Keratinocyte (primary cell): ENCODE measurements at regions not wholly inside any gene's neighbourhood (a gene's known extent, or its start where the extent isn't known, plus 50 kb on each side); places are given as distances from the start of the nearest gene placed in this dataset.

Experiments used
- DNase-seq: peaks from one replicate; pipeline ENCODE4 v3.0.0-alpha.2; 2011; ENCODE audit warnings: low read depth, missing footprints, low spot score
- FAIRE-seq: peaks from 2 replicates; lab custom pipeline; 2011; peaks lifted over from hg19 to GRCh38; lab: Jason Lieb, UNC
- H2AFZ ChIP-seq: 2 replicates; pipeline ENCODE4 v1.6.0; 2012; ENCODE audit warnings: low read length, control low read depth, inconsistent platforms; ENCODE audit not compliant: control insufficient read depth
- H3K27ac ChIP-seq: 2 replicates; pipeline ENCODE4 v1.5.1; 2011; ENCODE audit warnings: low read length; ENCODE audit not compliant: control insufficient read depth, insufficient read depth
- H3K27me3 ChIP-seq: 3 replicates; pipeline ENCODE4 v1.6.0; 2011; ENCODE audit warnings: low read length; ENCODE audit not compliant: control insufficient read depth, insufficient read depth; ENCODE audit errors: extremely low read depth
- H3K36me3 ChIP-seq, 2 experiments: 2 replicates in 1 of 2; 3 replicates in 1 of 2; pipeline ENCODE4 v1.5.1; 2011; ENCODE audit warnings: low read length in 2 of 2, mild to moderate bottlenecking in 1 of 2; ENCODE audit not compliant: control insufficient read depth in 2 of 2, insufficient read depth in 2 of 2; ENCODE audit errors: extremely low read depth in 1 of 2
- H3K4me1 ChIP-seq: 3 replicates; pipeline ENCODE4 v1.5.1; 2011; ENCODE audit warnings: low read length; ENCODE audit not compliant: control insufficient read depth, insufficient read depth; ENCODE audit errors: extremely low read depth
- H3K4me2 ChIP-seq: 3 replicates; pipeline ENCODE4 v1.6.0; 2011; ENCODE audit warnings: low read depth, low read length; ENCODE audit not compliant: control insufficient read depth, insufficient read depth; ENCODE audit errors: extremely low read depth
- H3K4me3 ChIP-seq, 3 experiments: fragments of 200-600 bp in 1 of 3; sonication (generic) in 1 of 3; 2 replicates in 2 of 3; 3 replicates in 1 of 3; pipeline ENCODE4 v1.5.1; 2011 to 2016; ENCODE audit warnings: low read length in 3 of 3, mild to moderate bottlenecking in 3 of 3, control low read depth in 2 of 3, inconsistent platforms in 1 of 3, low read depth in 1 of 3, mixed read lengths in 1 of 3, mixed run types in 1 of 3, moderate library complexity in 1 of 3; ENCODE audit not compliant: control insufficient read depth in 2 of 3, insufficient read depth in 2 of 3; ENCODE audit errors: extremely low read depth in 1 of 3
- H3K79me2 ChIP-seq: 2 replicates; pipeline ENCODE4 v1.6.0; 2012; ENCODE audit warnings: low read length; ENCODE audit not compliant: control insufficient read depth, insufficient read depth
- H3K9ac ChIP-seq: 3 replicates; pipeline ENCODE4 v1.6.0; 2011; ENCODE audit warnings: low read length; ENCODE audit not compliant: control insufficient read depth, insufficient read depth; ENCODE audit errors: extremely low read depth
- H3K9me1 ChIP-seq: 3 replicates; pipeline ENCODE4 v1.6.0; 2011; ENCODE audit warnings: low read length; ENCODE audit not compliant: control insufficient read depth, insufficient read depth; ENCODE audit errors: extremely low read depth
- H3K9me3 ChIP-seq: 2 replicates; pipeline ENCODE4 v1.5.1; 2012; ENCODE audit warnings: low read depth, low read length; ENCODE audit not compliant: control insufficient read depth
- H4K20me1 ChIP-seq: 3 replicates; pipeline ENCODE4 v1.6.0; 2011; ENCODE audit warnings: low read length; ENCODE audit not compliant: control insufficient read depth, insufficient read depth; ENCODE audit errors: extremely low read depth
- CTCF ChIP-seq, 3 experiments: IDR thresholded peaks in 1 of 3; conservative IDR thresholded peaks in 1 of 3; optimal IDR thresholded peaks in 1 of 3; 2 replicates in 2 of 3; 3 replicates in 1 of 3; pipeline versions ENCODE3 to v1.5.1; 2011; ENCODE audit warnings: low read length in 3 of 3, mild to moderate bottlenecking in 3 of 3, moderate library complexity in 2 of 3, control low read depth in 1 of 3, inconsistent platforms in 1 of 3; ENCODE audit not compliant: insufficient read depth in 2 of 3; ENCODE audit errors: extremely low read depth in 1 of 3
- EZH2 ChIP-seq: IDR thresholded peaks from one replicate; pipeline ENCODE4 v1.6.1; 2012; ENCODE audit warnings: inconsistent platforms, mild to moderate bottlenecking, low read length, moderate library complexity
- dilution Hi-C: fragments of 300-500 bp; cut with MboI; formaldehyde crosslinking; loops from one replicate; pipeline ENCODE4 v1.7.0; 2020; ENCODE audit warnings: low sequenced_read_pairs; ENCODE audit not compliant: extremely low pct_ligation_motif_present

DNA sequence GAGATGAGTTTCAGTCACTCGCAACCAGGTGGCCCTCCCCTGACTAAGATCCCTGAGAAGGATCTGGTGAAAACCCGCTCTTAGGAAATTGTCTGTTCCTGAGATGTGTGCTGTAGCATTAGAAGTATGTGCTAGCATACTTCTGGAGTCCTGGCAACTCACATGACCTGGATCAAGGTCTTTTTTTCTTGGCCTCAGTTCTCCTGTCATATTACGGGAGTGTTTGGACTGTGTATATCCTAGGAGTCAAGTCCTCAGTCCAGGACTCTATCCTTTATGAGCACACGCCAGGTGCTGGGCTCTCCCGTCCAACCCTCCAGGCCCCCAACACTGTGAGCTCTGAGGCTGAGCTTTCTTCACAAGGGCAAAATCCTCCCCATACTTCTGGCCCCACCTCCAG is 156.4 kb downstream of the UQCRFS1 start:
- TF ChIP-seq EZH2: no peak
- TF ChIP-seq CTCF (optimal IDR thresholded peaks at IDR 0.05 in 1 of 3, IDR thresholded peaks at IDR 0.05 in 1 of 3, conservative IDR thresholded peaks at IDR 0.05 in 1 of 3; ENCODE audit: extremely low read depth in 1 of 3, insufficient read depth in 2 of 3, low read length in 3 of 3): no peak
- DNase-seq: no peak
- no peak for FAIRE-seq
- no peak overlapping the region for H3K4me3 ChIP-seq
- no peak overlapping the region for H3K9ac ChIP-seq
- dilution Hi-C loops: no loop called here
- peaks cover 9% of the 10 kb centered on the region for H3K9me3 ChIP-seq
- no peaks in the 10 kb centered on the region for H3K79me2 ChIP-seq
- H3K4me2 ChIP-seq: no peak overlapping the region
- H3K27ac ChIP-seq: no peak overlapping the region
- H3K4me1 ChIP-seq: no peaks in the 10 kb centered on the region
- no peak overlapping the region for H2AFZ ChIP-seq
- no peaks in the 10 kb centered on the region for H3K9me1 ChIP-seq
- no peaks in the 10 kb centered on the region for H4K20me1 ChIP-seq
- no peaks in the 10 kb centered on the region for H3K36me3 ChIP-seq
- H3K27me3 ChIP-seq: no peaks in the 10 kb centered on the region

DNA sequence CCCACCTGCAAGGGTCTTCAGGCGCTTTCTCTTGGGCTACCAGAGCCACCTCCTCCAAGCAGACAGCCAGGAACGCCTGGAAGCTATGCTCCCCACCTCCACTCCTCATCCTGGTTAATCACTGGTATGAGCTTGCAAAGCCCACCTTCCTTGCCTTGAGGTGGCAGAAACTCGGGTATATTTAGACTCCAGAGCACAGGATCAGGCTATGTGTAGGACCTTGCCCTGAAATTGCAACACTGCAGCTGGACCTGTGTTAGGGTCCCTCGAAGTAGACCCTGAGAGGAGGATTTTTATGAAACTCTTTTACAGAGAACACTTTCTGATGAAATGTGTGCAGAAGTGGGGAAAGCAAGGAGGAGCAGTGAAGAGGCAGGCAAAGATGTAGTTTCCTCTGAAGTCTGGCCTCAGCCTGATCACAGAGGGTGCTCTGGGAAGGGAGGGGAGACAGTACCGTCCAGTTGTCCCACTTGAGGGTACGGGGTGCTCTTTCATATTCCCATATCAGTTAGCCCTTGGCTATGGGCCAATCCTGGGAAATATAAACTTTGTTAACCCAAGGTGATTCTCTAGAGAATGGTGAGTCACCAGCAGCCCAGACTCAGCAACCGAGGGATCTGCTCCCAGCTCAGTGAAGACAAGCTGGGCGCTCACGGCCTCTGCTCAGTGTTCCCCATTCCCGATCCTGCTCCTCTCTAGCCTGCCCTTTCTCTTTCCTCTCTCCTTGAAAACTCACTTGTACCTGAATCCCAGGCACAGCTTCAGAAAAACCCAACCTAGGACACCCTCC is 157.9 kb downstream of the UQCRFS1 start:
- Histone ChIP-seq H4K20me1 (no peaks in the 10 kb centered on the region), H3K27me3 (no peaks in the 10 kb centered on the region), H3K4me2 (no peak overlapping the region), H3K4me3 (no peak overlapping the region), H3K9ac (no peak overlapping the region), H3K9me1 (no peaks in the 10 kb centered on the region), H2AFZ (no peak overlapping the region), H3K79me2 (no peaks in the 10 kb centered on the region), H3K9me3 (peaks cover 10% of the 10 kb centered on the region), H3K36me3 (no peaks in the 10 kb centered on the region), H3K27ac (no peak overlapping the region), H3K4me1 (no peaks in the 10 kb centered on the region)
- DNase-seq (no peak), FAIRE-seq (no peak)
- dilution Hi-C loops: no loop called here
- TF ChIP-seq CTCF (optimal IDR thresholded peaks at IDR 0.05 in 1 of 3, IDR thresholded peaks at IDR 0.05 in 1 of 3, conservative IDR thresholded peaks at IDR 0.05 in 1 of 3; ENCODE audit: extremely low read depth in 1 of 3, insufficient read depth in 2 of 3, low read length in 3 of 3) (no peak), EZH2 (no peak)
